OCI-M1 (cell line): ENCODE measurements at regions not wholly inside any gene's neighbourhood (a gene's known extent, or its start where the extent isn't known, plus 50 kb on each side); places are given as distances from the start of the nearest gene placed in this dataset.
"Not testable (repeated sequence)": the region's sequence is repeated elsewhere in the genome, so short reads cannot be mapped to it uniquely, and the experiment has no call there.

ENCODE experiments used
- DNase-seq: peaks from one replicate; lab custom pipeline; 2025; lab: John Stamatoyannopoulos, UW

DNA sequence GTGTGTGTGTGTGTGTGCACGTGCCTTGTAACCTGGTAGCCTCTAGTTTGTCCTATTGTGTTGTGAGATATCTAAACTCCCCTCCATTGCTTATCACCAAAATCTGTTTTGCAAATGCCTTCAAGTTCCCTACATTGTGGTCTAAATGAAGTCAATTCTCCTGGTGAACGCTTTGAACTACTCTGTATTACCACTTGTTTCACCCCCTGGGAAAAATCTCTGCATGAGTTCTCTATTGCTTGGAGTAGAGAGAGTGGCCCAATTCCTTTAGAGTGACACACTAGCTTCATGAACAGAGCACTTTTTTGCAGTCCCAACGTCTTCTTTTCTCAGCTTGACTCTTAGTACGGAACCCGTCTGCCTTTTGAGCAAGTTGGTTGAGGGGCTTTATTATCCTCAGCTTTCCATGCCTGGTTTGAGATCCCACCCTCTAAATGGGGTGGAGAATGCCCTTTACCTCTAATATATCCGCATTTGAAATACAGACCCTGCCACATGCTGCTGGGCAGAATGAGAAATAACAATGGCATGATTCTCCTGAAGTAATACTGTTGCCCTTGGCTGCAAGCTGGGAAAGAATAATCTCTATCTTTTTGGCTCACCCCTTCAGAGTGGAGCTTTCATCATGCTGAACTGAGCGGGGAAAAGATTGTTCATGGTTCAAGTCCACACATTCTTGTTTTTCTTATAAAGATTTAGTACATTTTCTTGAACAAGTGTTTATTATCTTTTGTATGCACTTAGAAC lies 2545.3 kb downstream of the PCDH9 start:
- DNase-seq: no peak

- DNase-seq: no peak
These were observed 2546.0 kb downstream of the PCDH9 start for GRCh38 chr13:64684108-64684507.

DNA sequence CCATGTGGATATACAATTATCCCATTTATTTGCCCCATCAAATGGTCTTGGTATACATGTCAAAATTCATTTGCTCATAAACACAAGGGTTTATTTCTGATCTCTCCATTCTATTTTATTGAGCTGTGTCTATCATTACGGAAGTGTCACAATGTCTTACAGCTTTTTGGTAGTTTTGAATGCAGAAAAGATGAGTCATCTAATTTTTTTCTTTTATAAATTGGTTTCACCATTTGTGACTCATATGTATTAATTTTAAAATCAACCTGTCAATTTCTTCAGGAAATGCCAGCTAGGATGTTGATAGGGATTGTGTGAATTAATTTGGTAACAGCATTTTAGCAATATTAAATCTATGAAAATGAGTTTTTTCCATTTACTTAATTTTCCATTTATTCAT lies 2549.4 kb downstream of the PCDH9 start:
- DNase-seq: no peak

GRCh38 chr13:64675255-64675892 lies 2554.8 kb downstream of the PCDH9 start:
- DNase-seq: no peak

DNA sequence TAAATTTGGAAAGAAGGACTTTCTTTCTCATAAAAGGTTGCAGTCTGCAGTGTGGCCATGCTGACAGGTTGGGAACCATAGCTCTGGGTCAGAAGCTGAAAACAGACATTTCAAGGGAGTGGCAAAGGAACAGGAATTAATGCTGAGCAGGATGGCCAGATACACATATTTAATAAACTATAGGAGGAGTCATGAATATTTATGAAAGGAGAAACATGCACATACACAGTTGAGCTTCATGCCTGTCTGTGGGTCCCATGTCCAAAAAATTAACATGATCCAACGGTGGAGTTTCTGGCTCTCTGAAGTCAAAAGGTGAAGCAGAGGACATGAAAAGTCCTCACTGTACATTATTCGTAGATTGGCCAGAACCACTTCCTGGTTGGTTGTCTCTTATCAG lies 2556.0 kb downstream of the PCDH9 start:
- DNase-seq: peak; percentile 26

DNA sequence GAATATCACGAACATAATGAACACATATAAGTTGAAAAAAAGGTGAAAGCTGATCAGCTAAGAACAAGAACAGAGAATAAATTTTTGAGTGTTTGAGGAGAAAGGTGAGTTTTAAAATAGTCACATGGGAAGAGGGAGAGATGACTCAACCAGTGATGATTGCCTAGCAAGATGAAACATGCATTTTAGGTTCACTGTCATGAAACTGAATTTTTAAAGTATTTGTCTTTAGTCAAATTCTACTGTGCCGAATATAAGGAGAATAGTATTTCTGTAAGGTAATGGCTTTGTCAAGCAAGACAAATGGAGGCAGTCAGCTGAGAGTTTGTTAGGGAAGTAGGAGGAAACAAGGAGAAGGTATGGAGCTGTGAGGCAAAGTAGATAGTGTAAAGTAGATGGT lies 2557.4 kb downstream of the PCDH9 start:
- no peak for DNase-seq

DNA sequence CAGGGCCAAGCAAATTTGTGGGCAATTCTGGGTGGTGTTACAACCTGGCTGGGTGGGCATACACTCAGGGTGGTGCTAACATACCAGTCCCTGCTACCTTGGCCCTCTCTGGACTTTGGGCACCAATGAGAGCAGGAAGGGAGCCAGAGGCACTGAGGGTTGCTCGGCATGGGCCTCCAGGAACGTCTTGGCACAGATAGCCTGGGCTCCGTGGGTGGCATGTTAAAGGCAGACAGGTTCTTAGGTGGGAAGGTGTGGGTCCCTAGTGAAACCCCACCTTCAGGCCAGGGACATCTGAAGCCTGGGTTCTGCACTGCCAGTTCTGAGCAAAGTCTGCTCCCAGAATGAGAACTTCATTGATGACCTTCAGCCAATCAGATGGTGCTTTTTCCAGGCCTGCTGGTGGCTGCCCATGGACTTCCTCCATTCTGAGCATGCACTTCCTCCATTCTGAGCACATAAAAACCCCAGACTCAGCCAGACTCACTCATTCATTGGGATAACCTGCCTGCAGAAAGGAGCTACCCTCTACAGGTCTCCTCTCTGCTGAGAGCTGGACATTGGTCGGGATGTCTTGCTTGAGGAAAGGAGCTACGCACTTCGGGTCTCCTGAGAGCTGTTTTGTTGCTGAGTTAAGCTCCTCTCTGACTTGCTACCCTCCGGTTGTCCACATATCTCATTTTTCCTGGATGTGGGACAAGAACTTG lies 2567.1 kb downstream of the PCDH9 start:
- DNase-seq: peak; percentile 19

GRCh38 chr13:64648293-64648692 lies 2581.8 kb downstream of the PCDH9 start:
- DNase-seq: no peak

DNA sequence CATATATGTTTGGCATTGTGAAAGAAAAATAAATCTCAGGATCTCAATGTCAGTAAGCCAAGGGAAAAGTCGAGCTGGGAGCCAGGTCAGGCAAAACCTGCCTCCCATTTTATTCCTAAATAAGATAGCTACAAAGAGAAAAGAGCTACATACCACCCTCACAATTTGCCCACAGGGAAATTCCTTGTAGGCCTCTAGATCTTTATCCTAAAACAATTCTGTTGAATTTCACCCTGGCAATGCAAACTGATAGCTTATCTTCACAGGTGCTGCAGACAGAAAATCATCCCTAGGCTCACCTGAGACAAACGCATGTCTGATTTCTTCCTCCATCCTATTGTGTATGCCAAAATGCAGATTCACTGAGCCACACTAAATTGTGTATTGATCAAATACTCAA lies 2587.1 kb downstream of the PCDH9 start:
- DNase-seq: no peak

- DNase-seq: no peak
These were observed 2590.1 kb downstream of the PCDH9 start for GRCh38 chr13:64640002-64640401.

DNA sequence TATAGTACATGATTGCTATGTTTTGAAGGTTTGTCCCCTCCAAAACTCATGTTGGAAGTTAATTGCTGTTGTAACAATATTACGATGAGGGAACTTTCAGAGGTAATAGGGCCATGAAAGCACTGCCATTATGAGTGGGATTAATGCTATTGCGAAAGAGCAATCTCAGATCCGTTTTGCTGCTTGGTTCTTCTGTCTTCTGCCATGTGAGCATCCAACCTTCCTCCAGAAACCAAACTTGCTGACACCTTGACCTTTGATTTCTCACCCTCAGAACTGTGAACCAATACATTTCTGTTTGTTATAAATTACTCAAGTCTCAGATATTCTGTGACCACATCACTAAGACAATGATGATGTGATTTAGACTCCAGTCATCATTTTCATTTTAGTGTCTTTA lies 2590.9 kb downstream of the PCDH9 start:
- no peak for DNase-seq

GRCh38 chr13:64633948-64634347 lies 2596.2 kb downstream of the PCDH9 start:
- DNase-seq: peak; percentile 34

- peak; percentile 17 for DNase-seq
These were observed 2602.5 kb downstream of the PCDH9 start for GRCh38 chr13:64627654-64628053.

- no peak for DNase-seq
These were observed 2604.0 kb downstream of the PCDH9 start for GRCh38 chr13:64626105-64626504.

DNA sequence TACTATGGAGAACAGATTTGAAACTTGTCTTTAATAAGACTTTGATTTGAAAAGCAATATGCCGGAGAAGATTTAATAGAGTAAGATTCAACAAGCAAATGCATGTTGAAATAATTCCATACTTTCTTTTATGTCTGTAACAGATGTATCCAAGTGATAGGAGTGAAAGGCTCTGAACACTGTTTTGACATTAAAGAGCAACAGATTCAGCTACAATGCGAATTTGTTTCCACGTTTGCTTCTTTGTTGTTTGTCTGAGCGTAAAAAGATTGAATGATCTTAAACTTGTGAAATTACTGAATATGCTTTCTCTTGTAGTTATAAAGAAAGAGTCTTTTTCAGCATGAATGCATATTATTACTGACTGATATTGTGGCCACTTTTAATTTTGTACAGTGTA lies 2612.9 kb downstream of the PCDH9 start:
- no peak for DNase-seq

GRCh38 chr13:64591971-64592370 lies 2638.2 kb downstream of the PCDH9 start:
- peak; percentile 62 for DNase-seq

DNA sequence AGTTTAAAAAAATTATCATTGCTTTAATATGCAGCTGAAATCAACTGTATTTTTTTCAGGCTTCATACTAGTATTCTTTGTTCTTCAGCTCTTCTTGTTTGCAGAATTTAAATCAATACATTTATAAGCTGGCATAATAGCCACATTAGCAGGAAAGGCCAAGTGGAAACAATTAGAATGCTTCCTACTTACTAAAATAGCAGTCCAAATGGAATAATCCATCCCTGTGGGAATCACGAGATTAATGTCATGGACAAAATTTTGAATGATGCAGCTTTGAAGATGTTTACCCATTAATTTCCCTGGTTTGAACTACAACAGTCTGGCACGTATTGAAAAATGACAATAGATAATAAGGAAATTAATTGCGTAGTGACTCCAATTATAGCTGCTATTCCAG lies 2650.8 kb downstream of the PCDH9 start:
- DNase-seq: no peak

DNA sequence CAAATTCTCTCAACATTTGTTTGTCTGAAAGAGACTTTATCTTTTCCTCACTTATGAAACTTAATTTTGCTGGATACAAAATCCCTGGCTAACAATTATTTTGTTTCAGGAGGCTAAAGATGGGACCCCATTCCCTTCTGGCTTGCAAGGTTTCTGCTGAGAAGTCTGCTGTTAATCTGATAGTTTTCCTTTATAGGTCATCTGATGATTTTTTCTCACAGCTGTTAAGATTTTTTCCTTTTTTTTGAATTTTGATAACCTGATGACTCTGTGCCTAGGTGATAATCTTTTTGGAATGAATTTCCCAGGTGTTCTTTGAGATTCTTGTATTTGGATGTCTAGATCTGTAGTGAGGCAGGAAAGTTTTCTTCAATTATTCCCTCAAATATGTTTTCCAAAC lies 2661.4 kb downstream of the PCDH9 start:
- DNase-seq: no peak

DNA sequence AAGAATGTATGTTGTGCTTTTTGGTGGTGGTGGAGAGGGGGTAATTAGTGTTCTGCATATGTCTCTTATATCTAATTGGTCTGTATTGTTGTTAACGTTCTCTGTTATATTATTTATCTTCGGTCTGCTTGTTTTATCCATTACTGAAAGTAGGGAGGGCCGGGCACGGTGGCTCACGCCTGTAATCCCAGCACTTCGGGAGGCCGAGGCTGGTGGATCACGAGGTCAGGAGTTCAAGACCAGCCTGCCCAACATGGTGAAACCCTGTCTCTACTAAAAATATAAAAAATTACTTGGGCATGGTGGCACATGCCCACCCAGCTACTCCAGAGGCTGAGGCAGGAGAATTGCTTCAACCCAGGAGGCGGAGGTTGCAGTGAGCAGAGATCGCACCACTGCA lies 2672.1 kb downstream of the PCDH9 start:
- not testable (repeated sequence) for DNase-seq

- no peak for DNase-seq
These were observed 2673.8 kb downstream of the PCDH9 start for GRCh38 chr13:64556376-64556775.

DNA sequence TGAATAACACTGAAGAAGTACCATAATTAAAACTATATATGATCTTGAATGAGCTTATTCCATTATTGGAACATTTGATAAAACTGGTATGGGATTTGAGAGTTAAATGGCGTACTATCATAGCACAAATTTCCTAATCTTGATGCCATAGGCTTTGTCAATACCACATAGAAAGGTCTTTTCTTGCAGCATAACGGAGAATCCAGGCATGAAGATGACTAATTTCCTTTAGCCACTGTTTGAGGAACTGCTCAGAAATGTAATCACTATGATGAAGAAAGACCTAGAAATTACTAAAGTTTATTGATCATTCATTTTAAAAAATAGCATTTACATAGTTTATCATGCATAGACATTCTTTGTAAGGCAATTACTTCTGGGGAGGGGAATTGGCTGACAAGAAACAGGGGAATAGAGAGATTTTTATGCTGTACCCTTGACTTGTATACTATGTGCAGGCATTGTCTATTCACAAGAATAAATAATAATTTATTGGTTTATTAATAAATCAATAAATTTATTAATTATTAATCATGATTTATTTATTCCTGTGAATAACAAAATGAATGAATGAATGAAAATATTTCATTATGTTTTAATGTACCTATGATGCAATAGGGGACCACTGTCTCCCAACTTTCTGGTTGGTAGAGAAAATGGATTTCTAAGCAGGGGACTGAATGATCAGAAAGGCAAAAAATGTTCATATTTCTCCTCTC lies 2676.6 kb downstream of the PCDH9 start:
- DNase-seq: no peak

DNA sequence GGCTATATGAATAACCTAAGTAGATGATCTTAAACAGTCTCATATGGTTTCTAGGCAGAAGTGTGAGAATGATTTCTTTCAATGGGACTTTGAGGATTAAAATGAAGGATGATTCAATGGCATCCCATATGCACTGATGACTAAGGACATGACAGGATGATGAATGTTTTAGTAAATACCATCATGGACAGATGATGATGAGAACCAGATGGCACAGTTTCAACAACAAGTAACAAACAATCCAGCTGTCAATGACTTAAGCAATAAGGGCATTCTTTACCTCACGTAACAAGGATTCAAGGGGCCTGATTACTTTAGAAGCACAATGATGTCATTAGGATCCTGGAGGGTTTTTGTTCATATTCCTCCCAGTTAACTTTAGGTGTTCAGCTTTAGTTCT lies 2678.4 kb downstream of the PCDH9 start:
- DNase-seq: no peak

DNA sequence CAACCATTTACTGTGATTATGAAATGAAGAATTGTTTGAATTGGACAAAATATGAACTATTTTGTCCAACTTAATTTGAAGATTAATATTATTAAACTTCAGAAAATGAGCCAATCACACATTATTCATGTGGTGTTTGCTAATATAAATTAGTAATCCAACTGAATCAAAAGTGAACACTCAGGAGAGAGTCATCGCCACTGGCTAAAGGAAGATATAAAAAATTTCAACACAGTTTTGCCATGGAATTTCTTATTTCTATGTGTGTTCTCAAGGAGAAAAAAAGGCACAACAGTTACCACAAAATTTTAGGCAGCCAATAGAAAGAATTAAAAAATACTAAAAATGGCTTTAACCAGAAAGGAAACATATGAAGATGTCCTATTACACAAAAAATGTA lies 2683.8 kb downstream of the PCDH9 start:
- DNase-seq: no peak
